Smooth muscle cell (in vitro differentiated cells): ENCODE measurements at regions not wholly inside any gene's neighbourhood (a gene's known extent, or its start where the extent isn't known, plus 50 kb on each side); places are given as distances from the start of the nearest gene placed in this dataset.
"Not testable (repeated sequence)": the region's sequence is repeated elsewhere in the genome, so short reads cannot be mapped to it uniquely, and the experiment has no call there.

Experiments used
- DNase-seq: peaks from one replicate; lab custom pipeline; 2025; ENCODE audit not compliant: unreplicated experiment; lab: John Stamatoyannopoulos, UW
- H2AFZ ChIP-seq: fragments of 200-600 bp; sonication (generic); 2 replicates; pipeline ENCODE4 v1.6.0; 2016; ENCODE audit warnings: antibody characterized with exemption, low read depth, mild to moderate bottlenecking
- H3F3A ChIP-seq: fragments of 200-600 bp; sonication (generic); 2 replicates; pipeline ENCODE4 v1.6.0; 2017; ENCODE audit warnings: antibody characterized with exemption, low read depth
- H3K27ac ChIP-seq: fragments of 200-600 bp; sonication (generic); 2 replicates; pipeline ENCODE4 v1.5.1; 2016; ENCODE audit warnings: low read depth, mild to moderate bottlenecking
- H3K27me3 ChIP-seq: fragments of 200-600 bp; sonication (generic); 2 replicates; pipeline ENCODE4 v1.6.1; 2016; ENCODE audit warnings: low read depth, mild to moderate bottlenecking
- H3K36me3 ChIP-seq: fragments of 200-600 bp; sonication (generic); 2 replicates; pipeline ENCODE4 v1.5.1; 2016; ENCODE audit warnings: low read depth
- H3K4me1 ChIP-seq: fragments of 200-600 bp; sonication (generic); 2 replicates; pipeline ENCODE4 v1.5.1; 2016; ENCODE audit warnings: low read depth
- H3K4me2 ChIP-seq: fragments of 200-600 bp; sonication (generic); 2 replicates; pipeline ENCODE4 v1.6.0; 2016; ENCODE audit warnings: mild to moderate bottlenecking
- H3K4me3 ChIP-seq: fragments of 200-600 bp; sonication (generic); 2 replicates; pipeline ENCODE4 v1.5.1; 2016; ENCODE audit warnings: mild to moderate bottlenecking
- H3K79me2 ChIP-seq: fragments of 200-600 bp; sonication (generic); 2 replicates; pipeline ENCODE4 v1.6.0; 2016; ENCODE audit warnings: low read depth, mild to moderate bottlenecking
- H3K9ac ChIP-seq: fragments of 200-600 bp; sonication (generic); 2 replicates; pipeline ENCODE4 v1.6.0; 2016; ENCODE audit warnings: low read depth
- H3K9me3 ChIP-seq: fragments of 200-600 bp; sonication (generic); replicated peaks from 2 replicates; pipeline ENCODE4 v1.5.1; 2016; ENCODE audit warnings: low read depth
- H4K20me1 ChIP-seq: fragments of 200-600 bp; sonication (generic); 2 replicates; pipeline ENCODE4 v1.6.0; 2016; ENCODE audit warnings: low read depth
- CTCF ChIP-seq: fragments of 200-600 bp; sonication (generic); IDR thresholded peaks from 2 replicates; pipeline ENCODE4 v1.5.1; 2017; ENCODE audit warnings: borderline replicate concordance, mild to moderate bottlenecking, antibody characterized with exemption; ENCODE audit not compliant: insufficient read depth, poor library complexity, severe bottlenecking
- WGBS: methylation state at CpG from one replicate; pipeline ENCODE4 v1.1.7; 2016; ENCODE audit warnings: low lambda C conversion rate; 5-methylcytosine and 5-hydroxymethylcytosine counted together

GRCh38 chr9:24242576-24242975, 303.1 kb downstream of the IZUMO3 start:
- Histone ChIP-seq H3K27me3 (no peaks in the 10 kb centered on the region), H3K79me2 (no peaks in the 10 kb centered on the region), H2AFZ (no peak overlapping the region), H3K36me3 (no peaks in the 10 kb centered on the region), H4K20me1 (no peaks in the 10 kb centered on the region), H3K9ac (no peak overlapping the region), H3K4me1 (no peaks in the 10 kb centered on the region), H3F3A (no peaks in the 10 kb centered on the region), H3K27ac (no peak overlapping the region), H3K4me2 (no peak overlapping the region), H3K4me3 (no peak overlapping the region), H3K9me3 (no peaks in the 10 kb centered on the region)
- DNase-seq: no peak
- no peak for TF ChIP-seq CTCF
- 79% methylated on average over 3 of the region's 3 CpGs for WGBS

- Histone ChIP-seq H3K9ac (no peak overlapping the region), H3K36me3 (no peaks in the 10 kb centered on the region), H4K20me1 (no peaks in the 10 kb centered on the region), H3K4me3 (no peak overlapping the region), H3K4me1 (no peaks in the 10 kb centered on the region), H3F3A (no peaks in the 10 kb centered on the region), H3K27me3 (no peaks in the 10 kb centered on the region), H3K9me3 (no peaks in the 10 kb centered on the region), H2AFZ (no peak overlapping the region), H3K79me2 (no peaks in the 10 kb centered on the region), H3K4me2 (no peak overlapping the region), H3K27ac (peak overlapping the region; percentile 67)
- TF ChIP-seq CTCF: no peak
- 75% methylated on average over 2 of the region's 2 CpGs for WGBS
- DNase-seq: no peak
Measured at GRCh38 chr9:24218656-24219055, 327.0 kb downstream of the IZUMO3 start.

GRCh38 chr9:24210641-24211040, 335.1 kb downstream of the IZUMO3 start:
- Histone ChIP-seq H3K79me2 (no peaks in the 10 kb centered on the region), H4K20me1 (no peaks in the 10 kb centered on the region), H3K4me3 (no peak overlapping the region), H3F3A (no peaks in the 10 kb centered on the region), H3K36me3 (no peaks in the 10 kb centered on the region), H3K27ac (no peak overlapping the region), H3K4me1 (no peaks in the 10 kb centered on the region), H3K9ac (no peak overlapping the region), H3K9me3 (no peaks in the 10 kb centered on the region), H3K27me3 (no peaks in the 10 kb centered on the region), H3K4me2 (no peak overlapping the region), H2AFZ (no peak overlapping the region)
- no peak for TF ChIP-seq CTCF
- WGBS: 84% methylated on average over 2 of the region's 2 CpGs
- no peak for DNase-seq

GRCh38 chr9:24189986-24190385, 355.7 kb downstream of the IZUMO3 start:
- DNase-seq: no peak
- Histone ChIP-seq H3K27ac (no peak overlapping the region), H3K27me3 (no peaks in the 10 kb centered on the region), H3F3A (no peaks in the 10 kb centered on the region), H2AFZ (no peak overlapping the region), H3K4me1 (no peaks in the 10 kb centered on the region), H3K9ac (no peak overlapping the region), H4K20me1 (no peaks in the 10 kb centered on the region), H3K4me3 (no peak overlapping the region), H3K36me3 (no peaks in the 10 kb centered on the region), H3K9me3 (peaks cover 5% of the 10 kb centered on the region), H3K79me2 (no peaks in the 10 kb centered on the region), H3K4me2 (no peak overlapping the region)
- TF ChIP-seq CTCF: no peak
- WGBS: 58% methylated on average over 1 of the region's 1 CpG

GRCh38 chr9:24180572-24180971, 354.5 kb upstream of the ELAVL2 start:
- H2AFZ ChIP-seq, H3K27ac ChIP-seq, H3K79me2 ChIP-seq, H3K4me3 ChIP-seq, DNase-seq, H3K36me3 ChIP-seq, H3F3A ChIP-seq, H3K9ac ChIP-seq, H3K9me3 ChIP-seq, H4K20me1 ChIP-seq, H3K4me2 ChIP-seq, H3K27me3 ChIP-seq, H3K4me1 ChIP-seq: not testable (repeated sequence)
- 47% methylated on average over 1 of the region's 1 CpG for WGBS
